Ovary (tissue), 7 donors: ENCODE measurements at regions not wholly inside any gene's neighbourhood (a gene's known extent, or its start where the extent isn't known, plus 50 kb on each side); places are given as distances from the start of the nearest gene placed in this dataset. TPM values are rescaled to one million over a fixed set of nuclear protein-coding genes. Genes with fewer than 3 reads are reported as not detected.
"Not testable (repeated sequence)": the region's sequence is repeated elsewhere in the genome, so short reads cannot be mapped to it uniquely, and the experiment has no call there.

ENCODE experiments used
- DNase-seq, 5 donors: peaks; one replicate each; pipeline ENCODE4 v3.0.0-alpha.2; 2019 to 2020
- H3K27ac ChIP-seq, 2 donors: fragments of 200-600 bp; one replicate each; pipeline versions ENCODE4 v1.5.1 to v1.8.0; 2019 to 2022
- H3K27me3 ChIP-seq: fragments of 200-600 bp; one replicate; pipeline ENCODE4 v1.8.0; 2022
- H3K36me3 ChIP-seq: fragments of 200-600 bp; sonication (generic); one replicate; pipeline ENCODE4 v1.5.1; 2019
- H3K4me1 ChIP-seq: one replicate; pipeline ENCODE4 v1.8.1; 2013; ENCODE audit warnings: mild to moderate bottlenecking, moderate library complexity; ENCODE audit not compliant: insufficient read depth
- H3K4me3 ChIP-seq: fragments of 200-600 bp; sonication (generic); one replicate; pipeline ENCODE4 v1.5.1; 2017
- H3K9me3 ChIP-seq, 2 donors: fragments of 200-600 bp in 1 of 2; sonication (generic) in 1 of 2; one replicate each; pipeline versions ENCODE4 v1.5.1 to v1.8.1; 2013 to 2019; ENCODE audit warnings: mild to moderate bottlenecking in 1 of 2, moderate library complexity in 1 of 2
- CTCF ChIP-seq, 3 donors: fragments of 450-650 bp in 2 of 3; fragments of 200-600 bp in 1 of 3; IDR thresholded peaks; one replicate each; pipeline versions ENCODE4 v1.5.1 to v1.8.0; 2016 to 2022; ENCODE audit warnings: antibody characterized with exemption in 3 of 3, mild to moderate bottlenecking in 1 of 3
- EP300 ChIP-seq: sonication (generic); formaldehyde crosslinking; IDR thresholded peaks from one replicate; pipeline ENCODE4 v1.6.1; 2017; ENCODE audit warnings: antibody characterized with exemption
- POLR2A ChIP-seq: fragments of 450-650 bp; IDR thresholded peaks from one replicate; pipeline ENCODE4 v1.6.1; 2017; ENCODE audit warnings: antibody characterized with exemption, mild to moderate bottlenecking, moderate library complexity
- WGBS, 3 donors: extraction: QIAGEN DNeasy Blood & Tissue Kit in 1 of 3; methylation state at CpG; one replicate each; pipeline versions ENCODE4 v1.1.5 to v1.1.7; 2013 to 2017; 5-methylcytosine and 5-hydroxymethylcytosine counted together
- intact Hi-C, 4 donors: fragments of 100-400 bp; cut with DNase I; formaldehyde crosslinking; loops; one replicate each; pipeline versions ENCODE4 v1.11.0 to v1.15.1; 2022 to 2023
- small RNA-seq: library from RNA; depleted of rRNA; stranded (forward); fragments of <200 nt; gene quantifications from one replicate; pipeline ENCODE3, GENCODE V24; 2016
- donor health status: DM: no; HTN: no; CAD: no; lungs with moderate emphysema.
- donor health status: DM: no; HTN: no; CAD: no.
- donor health status: Bipolar disorder and iron deficiency.
- donor health status: DM: no; HTN: no; CAD: no.
- donor health status: DM: yes; HTN: yes; CAD: no.

- intact Hi-C loops = no loop called here
- DNase-seq = no peak
- Histone ChIP-seq H3K9me3 (no peaks in the 10 kb centered on the region), H3K4me1 (no peaks in the 10 kb centered on the region), H3K36me3 (no peaks in the 10 kb centered on the region), H3K27me3 (no peaks in the 10 kb centered on the region), H3K27ac (no peak overlapping the region), H3K4me3 (no peak overlapping the region)
- TF ChIP-seq EP300 (no peak), POLR2A (no peak), CTCF (IDR thresholded peaks at IDR 0.05) (no peak)
These were observed 72.5 kb upstream of the CXorf51A start for GRCh38 chrX:146887020-146887419.

DNA sequence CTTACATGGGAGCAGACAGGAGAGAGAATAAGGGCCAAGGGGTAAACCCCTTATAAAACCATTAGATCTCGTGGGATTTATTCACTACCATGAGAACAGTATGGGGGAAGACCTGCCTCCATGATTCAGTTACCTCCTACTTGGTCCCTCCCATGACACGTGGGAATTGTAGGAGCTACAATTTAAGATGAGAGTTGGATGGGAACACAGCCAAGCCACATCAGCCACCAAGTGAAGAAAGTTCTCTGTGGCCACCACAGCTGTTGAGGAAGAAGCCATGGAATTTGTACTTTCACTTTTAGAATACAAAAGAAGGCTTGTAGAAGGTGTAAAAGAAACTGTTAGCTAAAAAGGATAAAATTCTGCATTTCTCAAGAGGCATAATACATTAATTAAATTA lies 67.0 kb upstream of the CXorf51A start:
- WGBS, 3 donors = 40 to 51% (median 42%) methylated on average over 2 of the region's 2 CpGs
- no peak overlapping the region for H3K27ac ChIP-seq
- no peak for DNase-seq
- no peaks in the 10 kb centered on the region for H3K4me1 ChIP-seq
- intact Hi-C loops = no loop called here
- H3K9me3 ChIP-seq = no peaks in the 10 kb centered on the region
- TF ChIP-seq CTCF (IDR thresholded peaks at IDR 0.05) (no peak), POLR2A (no peak), EP300 (no peak)
- H3K4me3 ChIP-seq = no peak overlapping the region
- no peaks in the 10 kb centered on the region for H3K27me3 ChIP-seq
- H3K36me3 ChIP-seq = no peaks in the 10 kb centered on the region

DNA sequence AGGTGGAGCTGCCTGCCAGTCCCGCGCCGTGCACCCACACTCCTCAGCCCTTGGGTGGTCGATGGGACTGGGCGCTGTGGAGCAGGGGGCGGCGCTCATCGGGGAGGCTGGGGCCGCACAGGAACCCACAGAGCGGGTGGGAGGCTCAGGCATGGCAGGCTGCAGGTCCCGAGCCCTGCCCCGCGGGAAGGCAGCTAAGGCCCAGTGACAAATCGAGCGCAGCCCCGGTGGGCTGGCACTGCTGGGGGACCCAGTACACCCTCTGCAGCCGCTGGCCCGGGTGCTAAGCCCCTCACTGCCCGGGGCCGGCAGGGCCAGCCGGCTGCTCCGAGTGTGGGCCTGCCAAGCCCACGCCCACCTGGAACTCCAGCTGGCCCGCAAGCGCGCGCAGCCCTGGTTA lies 52.3 kb upstream of the CXorf51A start:
- H3K27me3 ChIP-seq, DNase-seq, H3K4me3 ChIP-seq, H3K36me3 ChIP-seq, H3K9me3 ChIP-seq, intact Hi-C loops, H3K4me1 ChIP-seq, H3K27ac ChIP-seq: not testable (repeated sequence)
- 92 to 95% (median 93%) methylated on average over 25 to 27 of the region's 27 CpGs for WGBS, 3 donors

GRCh38 chrX:146865734-146866133 lies 51.2 kb upstream of the CXorf51A start:
- DNase-seq, H3K27ac ChIP-seq, H3K4me3 ChIP-seq, H3K27me3 ChIP-seq, H3K36me3 ChIP-seq, H3K4me1 ChIP-seq, intact Hi-C loops, H3K9me3 ChIP-seq: not testable (repeated sequence)
- WGBS, 3 donors = 83 to 87% (median 87%) methylated on average over 14 of the region's 14 CpGs

Small RNA genes in the stretch of these regions (small RNA-seq; reads per million reads assigned to genes)
- gene Z99497.1 = not detected
